CD14-positive monocyte (primary cell): ENCODE measurements at regions not wholly inside any gene's neighbourhood (a gene's known extent, or its start where the extent isn't known, plus 50 kb on each side); places are given as distances from the start of the nearest gene placed in this dataset.

Source experiments
- DNase-seq, 3 donors: peaks; one replicate each; pipeline ENCODE4 v3.0.0-alpha.2; 2011 to 2022
- H2AFZ ChIP-seq: 2 replicates; pipeline ENCODE4 v1.6.0; 2012; ENCODE audit warnings: mild to moderate bottlenecking, low read depth, low read length, inconsistent platforms; ENCODE audit not compliant: insufficient read depth, poor library complexity, severe bottlenecking
- H3K27ac ChIP-seq, 2 donors: 1 replicate in 1 of 2; 2 replicates in 1 of 2; pipeline ENCODE4 v1.5.1; 2012 to 2013; ENCODE audit warnings: low read length in 2 of 2, control low read depth in 1 of 2, inconsistent platforms in 1 of 2, low read depth in 1 of 2, mild to moderate bottlenecking in 1 of 2
- H3K27me3 ChIP-seq, 2 donors: one replicate each; pipeline versions ENCODE4 v1.6.0 to v1.6.1; 2011 to 2013; ENCODE audit warnings: low read length in 2 of 2; ENCODE audit not compliant: control insufficient read depth in 2 of 2, insufficient read depth in 2 of 2
- H3K36me3 ChIP-seq, 2 donors: replicated peaks in 1 of 2; 1 replicate in 1 of 2; 2 replicates in 1 of 2; pipeline versions ENCODE4 v1.5.1 to v1.6.1; 2012 to 2013; ENCODE audit warnings: low read length in 2 of 2, control low read depth in 1 of 2, inconsistent platforms in 1 of 2, mild to moderate bottlenecking in 1 of 2; ENCODE audit not compliant: insufficient read depth in 2 of 2, control insufficient read depth in 1 of 2
- H3K4me1 ChIP-seq, 2 donors: 1 replicate in 1 of 2; 2 replicates in 1 of 2; pipeline versions ENCODE4 v1.5.1 to v1.6.1; 2012 to 2013; ENCODE audit warnings: low read length in 2 of 2, control low read depth in 1 of 2, inconsistent platforms in 1 of 2, mild to moderate bottlenecking in 1 of 2, moderate library complexity in 1 of 2; ENCODE audit not compliant: insufficient read depth in 2 of 2, control insufficient read depth in 1 of 2
- H3K4me2 ChIP-seq: replicated peaks from 2 replicates; pipeline ENCODE3; 2012; ENCODE audit warnings: low read length, moderate library complexity, mild to moderate bottlenecking; ENCODE audit not compliant: poor library complexity, severe bottlenecking; ENCODE audit errors: extremely low read depth
- H3K4me3 ChIP-seq, 3 experiments: fragments of 200-600 bp in 1 of 3; sonication (generic) in 1 of 3; replicated peaks in 1 of 3; 1 replicate in 2 of 3; 2 replicates in 1 of 3; pipeline ENCODE4 v1.5.1; 2011 to 2013; ENCODE audit warnings: low read length in 3 of 3, mild to moderate bottlenecking in 3 of 3, control low read depth in 2 of 3, low read depth in 2 of 3, inconsistent platforms in 1 of 3, moderate library complexity in 1 of 3
- H3K79me2 ChIP-seq: 2 replicates; pipeline ENCODE4 v1.6.0; 2012; ENCODE audit warnings: mild to moderate bottlenecking, control low read depth, inconsistent platforms, low read length, moderate library complexity; ENCODE audit not compliant: insufficient read depth
- H3K9ac ChIP-seq: 2 replicates; pipeline ENCODE4 v1.6.0; 2017; ENCODE audit warnings: low read length, mild to moderate bottlenecking; ENCODE audit not compliant: insufficient read depth, poor library complexity, severe bottlenecking
- H3K9me3 ChIP-seq, 2 donors: replicated peaks in 1 of 2; 1 replicate in 1 of 2; 2 replicates in 1 of 2; pipeline versions ENCODE4 v1.5.1 to v1.6.1; 2012 to 2013; ENCODE audit warnings: low read length in 2 of 2, control low read depth in 1 of 2; ENCODE audit not compliant: control insufficient read depth in 1 of 2, insufficient read depth in 1 of 2
- H4K20me1 ChIP-seq: 2 replicates; pipeline ENCODE4 v1.6.0; 2012; ENCODE audit warnings: mild to moderate bottlenecking, low read length, control low read depth, moderate library complexity; ENCODE audit not compliant: insufficient read depth
- H3K27ac Mint-ChIP-seq, 7 donors: one replicate each; pipeline ENCODE4 v1.8.0; 2020; ENCODE audit warnings: mild to moderate bottlenecking in 7 of 7, mixed read lengths in 7 of 7, moderate library complexity in 6 of 7, inconsistent platforms in 2 of 7
- H3K27me3 Mint-ChIP-seq, 3 donors: one replicate each; pipeline ENCODE4 v1.8.0; 2021 to 2022; ENCODE audit warnings: low read depth in 3 of 3, mild to moderate bottlenecking in 3 of 3, mixed read lengths in 3 of 3, moderate library complexity in 3 of 3, inconsistent platforms in 1 of 3
- H3K36me3 Mint-ChIP-seq, 2 donors: one replicate each; pipeline ENCODE4 v1.8.0; 2020; ENCODE audit warnings: mixed read lengths in 2 of 2, inconsistent platforms in 1 of 2, mild to moderate bottlenecking in 1 of 2
- H3K4me1 Mint-ChIP-seq: one replicate; pipeline ENCODE4 v1.8.0; 2020; ENCODE audit warnings: mild to moderate bottlenecking, mixed read lengths
- H3K4me3 Mint-ChIP-seq, 2 donors: one replicate each; pipeline ENCODE4 v1.8.0; 2020; ENCODE audit warnings: mild to moderate bottlenecking in 2 of 2, mixed read lengths in 2 of 2, moderate library complexity in 1 of 2
- H3K9me3 Mint-ChIP-seq, 7 donors: one replicate each; pipeline ENCODE4 v1.8.0; 2020 to 2022; ENCODE audit warnings: mixed read lengths in 7 of 7, mild to moderate bottlenecking in 6 of 7, moderate library complexity in 6 of 7, inconsistent platforms in 2 of 7
- WGBS: methylation state at CpG from one replicate; pipeline ENCODE4 v1.1.5; 2013; ENCODE audit warnings: missing lambda C conversion rate; ENCODE audit not compliant: insufficient coverage; 5-methylcytosine and 5-hydroxymethylcytosine counted together
- intact Hi-C, 2 donors: fragments of 100-400 bp; cut with micrococcal nuclease; formaldehyde crosslinking; loops; one replicate each; pipeline versions ENCODE4 v1.15.0 to v1.15.1; 2023
- TF ChIP-seq, protein P1 (sequence below): fragments of 200-600 bp; IDR thresholded peaks from one replicate; pipeline ENCODE4 v1.8.0; 2022; ENCODE audit warnings: antibody characterized with exemption, mild to moderate bottlenecking

DNA sequence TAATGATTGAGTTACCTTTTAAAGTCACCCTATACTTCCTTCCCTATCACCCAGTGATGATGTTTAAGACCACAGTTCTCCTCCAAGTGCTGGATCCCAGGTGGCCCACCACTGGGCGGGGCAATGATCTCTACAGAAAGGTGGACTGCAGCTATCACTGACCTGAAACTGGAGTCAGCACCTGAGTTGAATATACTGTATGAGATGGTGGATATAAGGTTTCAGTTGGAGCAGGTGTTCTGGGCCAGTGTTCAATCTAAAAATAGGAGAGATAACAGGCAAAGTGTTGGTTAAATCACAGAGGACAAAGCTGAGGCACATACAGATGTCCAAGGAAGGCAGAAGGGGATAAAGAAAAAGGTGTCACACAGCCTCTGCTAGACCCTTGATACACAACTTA is 96.6 kb downstream of the SIPA1L2 start:
- peaks cover 4 to 5% of the 10 kb centered on the region in 2 donors for H3K36me3 Mint-ChIP-seq
- H3K9me3 ChIP-seq, result no peaks in the 10 kb centered on the region
- TF ChIP-seq, protein P1, sequence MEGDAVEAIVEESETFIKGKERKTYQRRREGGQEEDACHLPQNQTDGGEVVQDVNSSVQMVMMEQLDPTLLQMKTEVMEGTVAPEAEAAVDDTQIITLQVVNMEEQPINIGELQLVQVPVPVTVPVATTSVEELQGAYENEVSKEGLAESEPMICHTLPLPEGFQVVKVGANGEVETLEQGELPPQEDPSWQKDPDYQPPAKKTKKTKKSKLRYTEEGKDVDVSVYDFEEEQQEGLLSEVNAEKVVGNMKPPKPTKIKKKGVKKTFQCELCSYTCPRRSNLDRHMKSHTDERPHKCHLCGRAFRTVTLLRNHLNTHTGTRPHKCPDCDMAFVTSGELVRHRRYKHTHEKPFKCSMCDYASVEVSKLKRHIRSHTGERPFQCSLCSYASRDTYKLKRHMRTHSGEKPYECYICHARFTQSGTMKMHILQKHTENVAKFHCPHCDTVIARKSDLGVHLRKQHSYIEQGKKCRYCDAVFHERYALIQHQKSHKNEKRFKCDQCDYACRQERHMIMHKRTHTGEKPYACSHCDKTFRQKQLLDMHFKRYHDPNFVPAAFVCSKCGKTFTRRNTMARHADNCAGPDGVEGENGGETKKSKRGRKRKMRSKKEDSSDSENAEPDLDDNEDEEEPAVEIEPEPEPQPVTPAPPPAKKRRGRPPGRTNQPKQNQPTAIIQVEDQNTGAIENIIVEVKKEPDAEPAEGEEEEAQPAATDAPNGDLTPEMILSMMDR, result no peak
- H3K4me2 ChIP-seq, result no peak overlapping the region
- peaks cover 0 to 3% (median 2%) of the 10 kb centered on the region in 3 donors for H3K27me3 Mint-ChIP-seq
- no peaks in the 10 kb centered on the region for H3K27me3 ChIP-seq
- no peaks in the 10 kb centered on the region for H3K36me3 ChIP-seq
- no peak overlapping the region for H2AFZ ChIP-seq
- H3K27ac ChIP-seq, result no peak overlapping the region
- H3K4me1 Mint-ChIP-seq, result no peaks in the 10 kb centered on the region
- DNase-seq, result no peak
- H3K4me3 ChIP-seq, result no peak overlapping the region
- H4K20me1 ChIP-seq, result no peaks in the 10 kb centered on the region
- no peak overlapping the region for H3K27ac Mint-ChIP-seq
- H3K4me3 Mint-ChIP-seq, result no peak overlapping the region
- H3K9ac ChIP-seq, result no peak overlapping the region
- no CpG with 5 or more reads among the region's 1 CpG for WGBS
- no peaks in the 10 kb centered on the region for H3K9me3 Mint-ChIP-seq
- intact Hi-C loops, result no loop called here
- H3K79me2 ChIP-seq, result no peaks in the 10 kb centered on the region
- no peaks in the 10 kb centered on the region for H3K4me1 ChIP-seq

DNA sequence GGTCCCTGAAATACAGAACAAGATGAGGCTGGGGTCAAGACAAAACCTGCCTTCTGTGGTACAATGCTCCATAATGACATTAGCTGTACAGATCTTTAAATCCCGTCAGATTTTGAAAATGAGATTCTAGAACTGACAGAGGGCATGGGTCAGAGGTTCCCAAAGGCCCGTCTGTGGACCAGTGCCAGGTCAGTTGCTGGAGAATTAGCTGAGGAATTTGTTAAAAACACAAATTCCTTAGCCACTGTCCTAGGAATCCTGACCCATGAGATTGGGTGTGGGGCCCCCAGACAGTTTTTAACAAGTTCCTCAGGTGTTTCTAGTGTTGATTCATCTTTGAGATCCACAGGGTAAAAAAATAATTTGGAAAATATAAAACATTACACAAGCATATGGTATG is 97.0 kb downstream of the SIPA1L2 start:
- Mint-ChIP-seq H3K27me3 (peaks cover 0 to 3% (median 2%) of the 10 kb centered on the region in 3 donors), H3K9me3 (no peaks in the 10 kb centered on the region), H3K36me3 (peaks cover 4 to 5% of the 10 kb centered on the region in 2 donors), H3K4me1 (no peaks in the 10 kb centered on the region), H3K4me3 (no peak overlapping the region), H3K27ac (no peak overlapping the region)
- Histone ChIP-seq H3K36me3 (no peaks in the 10 kb centered on the region), H3K9me3 (no peaks in the 10 kb centered on the region), H3K4me3 (no peak overlapping the region), H2AFZ (no peak overlapping the region), H3K4me1 (no peaks in the 10 kb centered on the region), H3K79me2 (no peaks in the 10 kb centered on the region), H3K27ac (no peak overlapping the region), H3K4me2 (no peak overlapping the region), H3K27me3 (no peaks in the 10 kb centered on the region), H3K9ac (no peak overlapping the region), H4K20me1 (no peaks in the 10 kb centered on the region)
- DNase-seq, result no peak
- intact Hi-C loops, result no loop called here
- TF ChIP-seq, protein P1, result no peak
- whole genome bisulfite sequencing, result 100% methylated on average over 1 of the region's 2 CpGs
